HG02981 (cell line): ENCODE measurements at regions not wholly inside any gene's neighbourhood (a gene's known extent, or its start where the extent isn't known, plus 50 kb on each side); places are given as distances from the start of the nearest gene placed in this dataset.

ENCODE experiments used
- ATAC-seq: cut with Tn5 transposase; IDR thresholded peaks from one replicate; pipeline ENCODE4 v1.9.1; 2021; ENCODE audit warnings: mild to moderate bottlenecking, moderate library complexity; ENCODE audit not compliant: unreplicated experiment

DNA sequence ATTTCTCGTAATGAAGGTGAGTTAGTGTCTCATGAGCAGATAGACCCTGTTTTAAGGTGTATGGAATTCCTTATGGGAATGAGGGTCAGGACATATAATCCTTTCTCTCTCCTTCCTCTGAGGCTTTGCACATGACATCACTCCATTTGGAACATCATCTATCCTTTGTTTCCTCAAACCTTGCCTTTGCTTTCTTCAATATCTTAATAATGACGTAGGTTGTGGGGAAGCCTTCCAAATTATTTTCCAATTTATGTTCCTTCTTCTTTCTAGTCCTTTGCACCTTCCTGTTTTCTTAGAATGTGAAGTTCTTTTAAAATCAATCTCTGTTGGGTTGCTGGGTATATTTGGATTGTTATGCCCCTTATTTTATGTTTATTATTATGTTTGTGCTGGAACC is 502.9 kb upstream of the STXBP6 start:
- ATAC-seq = no peak

DNA sequence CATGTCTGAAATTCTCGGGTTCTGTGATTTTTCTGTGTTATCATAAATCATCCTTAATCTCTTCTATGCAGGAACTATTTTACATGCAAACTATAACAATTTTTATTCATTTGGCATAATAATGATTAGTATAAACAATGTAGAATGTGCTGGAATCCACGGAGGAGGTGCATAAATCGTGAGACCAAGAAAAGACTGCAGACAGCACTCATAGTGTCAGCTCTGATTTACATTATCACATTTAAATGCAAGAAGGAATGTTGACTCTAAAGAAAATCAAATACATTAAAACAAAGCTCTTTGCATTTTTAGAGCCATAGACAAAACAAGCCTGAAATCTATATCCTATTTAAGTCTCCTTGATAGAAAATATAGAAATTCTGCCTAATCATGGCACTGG is 501.7 kb upstream of the STXBP6 start:
- no peak for ATAC-seq

DNA sequence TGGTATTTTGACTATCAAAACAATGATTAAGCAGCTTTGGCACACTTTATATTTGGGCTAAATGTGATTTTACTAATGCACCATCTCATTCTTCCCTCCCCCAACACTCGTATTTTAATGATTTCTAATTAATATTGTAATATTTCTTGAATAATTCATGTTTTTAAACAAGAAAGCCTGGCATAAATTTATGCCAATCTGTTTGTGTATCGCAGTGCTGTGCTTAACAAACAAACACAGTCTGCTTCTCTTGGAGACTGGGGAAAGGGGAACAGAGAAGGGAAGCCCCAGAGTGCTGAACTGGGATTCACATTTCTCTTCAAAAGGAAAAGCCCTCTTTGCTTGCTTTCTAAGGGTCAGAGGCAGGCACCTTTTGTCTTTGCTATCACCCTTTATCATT is 496.9 kb upstream of the STXBP6 start:
- ATAC-seq = no peak

DNA sequence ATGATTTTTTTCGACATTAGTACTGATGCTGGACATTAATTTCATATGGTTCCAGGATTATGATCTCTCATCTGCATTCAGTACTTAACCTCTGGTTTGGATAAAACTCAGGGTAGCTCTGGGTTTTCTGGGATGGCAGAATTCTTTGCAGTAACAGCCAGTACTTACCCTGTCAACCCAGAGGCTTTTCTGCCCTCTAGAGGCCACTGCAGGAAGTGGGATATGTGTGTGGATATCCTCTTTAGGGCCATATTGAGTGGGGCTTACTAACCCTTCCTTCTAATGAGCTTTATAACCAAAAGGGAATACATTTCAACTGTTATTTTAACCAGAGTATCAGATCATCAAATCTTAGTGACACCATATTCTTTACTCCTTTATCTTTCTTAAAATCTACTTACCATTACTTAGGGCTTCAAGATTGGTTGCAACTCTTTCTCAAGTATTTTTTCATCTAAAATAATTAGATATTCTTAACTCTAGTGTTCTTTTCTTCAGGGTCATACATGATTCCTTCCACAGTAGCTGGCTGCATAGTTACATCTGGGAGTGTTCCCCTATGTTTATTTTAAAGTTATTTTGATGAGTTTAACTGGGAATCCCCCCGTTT is 488.0 kb upstream of the STXBP6 start:
- ATAC-seq = no peak

DNA sequence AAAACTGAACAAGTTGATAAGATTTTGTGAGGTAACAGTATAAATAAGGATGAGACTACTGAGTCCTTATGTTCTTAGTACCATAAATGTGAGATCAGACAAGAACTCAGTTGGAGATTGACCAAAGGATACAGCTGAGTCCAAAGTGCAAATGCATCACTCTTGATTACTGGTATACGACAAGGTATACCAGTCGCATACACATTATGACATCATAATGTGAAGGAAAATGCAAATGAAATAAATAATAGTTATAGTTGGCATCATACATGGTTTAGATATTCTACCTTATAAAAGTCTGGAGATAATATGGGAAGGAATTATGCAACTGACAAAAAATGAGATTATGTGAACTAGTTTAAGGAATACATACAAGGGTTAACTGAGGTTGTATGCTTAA is 476.3 kb upstream of the STXBP6 start:
- no peak for ATAC-seq

DNA sequence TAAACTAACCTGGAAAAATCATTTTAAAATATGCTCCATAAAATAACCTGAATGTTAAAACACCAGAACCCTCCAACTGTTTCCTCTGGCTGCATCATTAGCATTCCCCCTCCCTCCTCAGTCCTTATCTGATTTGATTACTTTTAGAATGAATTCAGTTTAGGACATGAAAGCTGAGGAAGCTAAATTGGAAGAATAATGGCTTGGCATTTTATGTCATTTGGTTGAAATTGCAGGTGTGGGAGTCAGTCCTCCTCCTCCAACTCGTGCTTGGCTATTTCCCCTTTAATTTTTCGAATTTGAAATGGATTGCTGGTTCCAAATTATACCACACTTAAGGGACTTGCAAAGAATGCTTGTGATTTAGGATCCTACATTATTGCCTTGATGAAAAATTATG is 473.0 kb upstream of the STXBP6 start:
- no peak for ATAC-seq

DNA sequence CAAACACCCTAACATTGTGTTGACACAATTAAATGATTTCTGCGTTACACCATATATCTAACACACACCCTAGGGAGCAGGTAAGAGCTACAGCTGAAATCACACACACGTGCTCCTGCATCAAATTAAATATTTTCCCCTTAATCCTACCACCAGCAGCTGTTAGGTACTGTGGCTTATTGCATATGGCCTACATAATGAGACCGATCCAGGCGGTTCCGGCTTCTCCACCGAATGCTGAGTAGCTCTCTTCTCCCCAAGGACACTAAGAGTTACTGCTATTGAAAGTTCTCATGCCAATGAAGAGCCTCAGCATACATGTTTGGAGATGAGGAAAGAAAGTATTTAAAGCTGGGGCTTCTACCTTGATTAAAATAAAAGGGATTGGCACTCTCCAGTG is 472.2 kb upstream of the STXBP6 start:
- no peak for ATAC-seq

DNA sequence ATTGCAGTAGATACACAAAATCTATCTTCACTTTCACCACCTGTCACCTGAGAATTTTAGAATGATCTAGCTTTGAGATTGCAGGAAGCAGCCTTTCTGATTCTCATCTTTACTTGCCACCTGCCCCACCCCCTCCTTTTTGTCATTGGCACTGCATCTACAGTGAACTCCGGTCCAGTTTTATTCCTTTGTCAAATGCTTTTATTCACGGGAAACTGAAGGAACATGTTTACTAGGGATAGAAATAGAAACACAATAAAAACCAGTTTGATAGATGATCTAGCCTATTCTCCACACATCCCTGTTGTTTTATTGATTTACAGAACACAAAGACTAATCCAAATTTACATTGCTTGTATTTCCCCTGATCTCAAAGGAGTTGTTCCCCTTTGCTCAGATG is 471.7 kb upstream of the STXBP6 start:
- no peak for ATAC-seq

DNA sequence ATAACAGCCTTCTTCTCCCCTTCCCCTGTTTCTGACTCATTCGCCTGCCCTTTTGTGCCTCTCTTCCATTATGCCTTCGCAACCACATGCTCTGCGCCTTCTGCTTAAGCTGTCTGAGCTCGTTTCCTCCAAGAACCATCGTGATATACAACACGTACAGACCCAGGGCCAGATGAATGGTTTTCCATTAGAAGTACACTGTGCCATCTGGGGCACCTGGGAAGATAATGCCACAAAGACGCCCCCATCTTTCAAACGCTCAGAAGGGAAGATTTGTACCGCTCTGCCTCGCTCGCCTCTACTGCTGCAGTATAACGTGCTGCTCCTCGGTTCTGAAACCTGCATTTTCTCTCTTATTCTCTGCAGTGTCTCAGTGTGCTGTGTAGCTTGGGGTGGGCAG is 470.9 kb upstream of the STXBP6 start:
- no peak for ATAC-seq

DNA sequence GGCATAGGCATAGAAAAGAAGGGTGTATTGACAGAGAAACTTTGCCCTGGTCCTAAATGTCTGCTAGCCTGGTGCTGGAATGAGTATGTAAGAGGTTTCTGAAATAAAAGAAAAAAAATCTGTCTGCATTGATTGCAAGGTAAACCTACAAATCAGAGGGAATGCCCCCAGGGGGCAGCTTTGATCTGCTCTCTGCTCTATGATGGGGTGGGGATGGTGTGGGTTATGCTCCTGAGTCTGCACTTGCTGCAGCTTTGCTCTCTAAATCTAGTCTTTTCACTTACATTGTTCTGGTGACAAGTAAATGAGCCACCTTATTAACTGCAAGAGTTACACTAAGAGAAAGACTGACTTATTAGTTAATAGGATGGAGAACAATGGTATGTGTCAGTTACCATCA is 468.4 kb upstream of the STXBP6 start:
- no peak for ATAC-seq

DNA sequence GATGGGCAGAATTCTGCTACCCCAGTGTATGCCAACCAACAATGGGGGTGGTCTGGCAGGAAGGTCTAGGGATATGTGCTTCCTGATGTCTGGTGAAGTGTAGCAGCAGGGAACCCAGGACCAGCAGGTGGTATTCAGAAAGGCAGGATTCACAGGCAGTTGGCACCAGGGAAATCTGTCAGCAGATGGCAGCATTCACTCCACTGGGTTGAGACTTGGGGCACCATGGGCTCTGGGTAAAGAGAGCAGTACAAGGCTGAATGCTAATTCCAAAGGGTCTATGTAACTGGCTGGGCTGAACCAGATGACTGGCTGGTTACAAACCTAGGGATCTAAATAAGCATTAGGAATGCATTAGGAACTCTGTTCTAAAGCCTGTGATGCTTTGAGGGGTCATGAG is 466.9 kb upstream of the STXBP6 start:
- no peak for ATAC-seq

DNA sequence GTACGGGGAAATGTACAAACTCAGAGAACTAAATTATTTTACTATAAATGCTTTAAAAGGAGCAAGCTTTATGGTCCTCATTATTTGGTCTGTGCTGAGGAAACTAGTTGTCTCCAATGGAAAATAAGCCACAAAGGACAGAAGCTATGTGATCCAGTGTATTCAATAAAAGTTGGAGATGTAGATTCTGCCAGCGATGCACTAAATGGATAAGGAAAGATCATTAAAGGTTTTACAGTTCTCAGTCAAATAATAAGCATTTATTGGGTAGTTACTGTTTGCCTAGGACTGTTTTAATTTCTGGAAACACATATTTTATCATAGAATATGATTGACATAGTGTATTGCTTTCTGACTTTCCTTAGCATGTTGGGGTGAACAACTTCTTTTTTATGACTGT is 458.9 kb upstream of the STXBP6 start:
- no peak for ATAC-seq

DNA sequence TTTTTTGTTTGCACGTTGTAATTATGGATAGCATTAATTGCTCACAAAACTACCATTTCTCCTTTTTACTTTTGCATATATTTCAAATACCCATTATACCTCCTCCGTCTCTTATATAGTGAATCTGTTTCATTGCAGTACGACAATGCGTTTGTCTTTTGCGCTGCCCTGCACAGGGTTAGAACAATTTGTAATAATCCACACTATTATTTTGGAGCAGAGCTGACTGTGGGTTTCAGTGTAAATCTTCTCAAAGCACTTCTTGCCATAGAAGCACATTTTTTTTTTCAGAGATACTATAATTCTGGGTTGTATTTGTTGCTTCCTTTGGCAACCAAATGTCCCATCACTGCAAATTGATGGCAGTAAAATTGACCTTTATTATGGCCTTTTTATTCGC is 451.8 kb upstream of the STXBP6 start:
- ATAC-seq = no peak

DNA sequence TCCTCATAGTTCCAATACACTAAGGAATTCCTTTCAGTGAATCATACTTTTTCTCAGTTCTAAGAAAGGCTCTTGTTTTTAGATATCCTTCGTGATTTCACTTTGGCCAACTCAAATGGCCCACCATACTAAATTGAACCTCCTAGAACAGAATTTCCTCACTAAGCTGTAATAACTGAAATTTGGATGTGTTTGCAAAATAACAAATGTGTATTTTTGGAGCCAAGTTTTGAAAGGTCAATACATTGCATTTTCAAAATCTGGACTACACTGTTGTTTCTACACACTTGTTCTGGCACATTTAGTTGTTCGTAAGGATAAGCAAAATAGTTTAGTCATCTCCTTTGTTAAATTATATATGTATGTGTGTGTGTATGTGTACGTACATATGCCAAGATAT is 439.0 kb upstream of the STXBP6 start:
- no peak for ATAC-seq

DNA sequence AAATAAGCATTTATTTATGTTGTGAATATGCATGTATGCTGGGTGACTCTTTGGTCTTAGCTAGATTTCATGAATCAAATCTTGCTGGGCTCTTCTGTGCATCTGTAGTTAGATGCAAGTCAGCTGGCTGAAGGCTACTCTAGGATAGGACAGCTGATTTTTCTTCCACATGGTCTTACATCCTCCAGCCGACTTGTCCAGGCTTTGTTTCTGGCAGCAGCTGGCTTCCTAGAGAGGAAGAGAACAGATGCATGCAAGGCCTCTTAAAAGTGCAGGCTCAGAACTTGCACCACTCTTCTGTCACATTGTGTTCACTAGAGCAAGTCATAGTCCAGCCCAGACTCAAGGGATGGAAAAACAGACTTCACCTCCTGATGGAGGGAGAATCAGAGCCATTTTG is 435.4 kb upstream of the STXBP6 start:
- no peak for ATAC-seq

DNA sequence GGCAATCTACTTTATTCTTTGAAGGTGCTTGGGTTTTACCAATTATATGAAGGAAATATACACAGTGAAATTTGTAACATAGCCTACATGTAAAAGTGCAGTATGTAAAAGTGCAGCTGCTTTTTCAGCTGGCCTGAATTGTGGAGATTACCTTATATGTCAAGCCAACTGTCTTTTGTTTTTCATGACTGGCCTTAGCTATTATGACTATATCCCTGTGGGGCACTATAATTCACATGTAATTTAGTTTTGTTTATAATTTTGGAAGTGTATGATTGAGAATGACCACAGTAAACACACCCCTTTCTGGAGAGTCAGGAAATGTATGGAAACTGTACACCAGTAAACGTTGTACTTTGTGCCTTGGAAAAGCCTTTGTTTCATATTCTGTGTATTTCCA is 435.0 kb upstream of the STXBP6 start:
- ATAC-seq = no peak

DNA sequence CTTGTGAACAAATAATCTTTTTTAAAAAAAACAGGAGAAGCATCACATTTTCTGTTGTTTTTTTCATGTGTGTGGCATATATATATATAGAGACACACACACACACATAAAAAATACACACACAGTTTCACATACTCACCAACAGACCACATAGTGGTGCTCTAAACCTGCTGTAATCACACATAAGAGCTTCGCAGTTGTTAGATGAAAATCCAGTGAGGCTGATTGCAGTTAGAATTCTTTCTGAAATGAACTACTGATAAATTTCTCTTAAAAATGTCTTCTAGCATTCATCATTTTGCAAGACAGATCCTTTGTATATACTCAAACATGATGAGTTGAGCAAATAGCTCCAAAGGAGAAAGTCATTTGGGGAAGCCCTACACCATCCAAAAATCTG is 434.3 kb upstream of the STXBP6 start:
- no peak for ATAC-seq

DNA sequence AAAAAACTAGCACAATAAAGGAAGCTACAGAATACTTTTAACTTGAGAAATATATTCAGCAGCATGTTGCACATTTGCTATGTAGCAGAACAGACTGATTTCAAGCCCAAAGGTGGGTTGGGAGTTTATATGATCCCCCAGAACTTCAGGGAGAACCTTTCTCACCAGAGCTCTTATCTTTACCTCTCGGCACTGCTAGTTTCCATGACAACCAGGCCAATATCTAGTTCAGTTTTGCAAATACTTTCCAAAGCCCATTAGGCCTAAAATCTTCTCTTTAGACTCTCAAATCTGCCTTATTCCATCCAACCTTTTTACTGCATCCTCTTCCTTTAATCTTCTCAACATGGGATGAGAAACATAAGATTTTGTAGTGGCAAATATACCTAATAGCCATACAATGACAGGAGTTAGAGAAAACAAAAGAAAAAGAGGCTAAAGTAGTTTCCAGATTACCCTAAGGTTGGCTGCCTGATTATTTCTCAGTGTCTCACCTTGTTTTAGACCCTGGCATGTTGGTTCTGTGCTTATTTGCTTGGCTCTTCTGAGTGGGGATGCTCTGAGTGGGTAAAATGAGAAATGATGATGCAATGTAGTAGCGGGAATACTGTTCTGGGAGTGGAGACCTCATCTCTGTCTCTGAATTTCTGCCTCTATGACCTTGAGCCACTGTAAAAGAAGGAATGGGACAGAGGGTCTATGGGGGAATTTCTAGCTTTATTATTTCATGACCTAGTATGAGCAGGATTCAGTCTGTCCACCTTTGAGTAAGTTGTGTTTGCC is 427.6 kb upstream of the STXBP6 start:
- no peak for ATAC-seq

DNA sequence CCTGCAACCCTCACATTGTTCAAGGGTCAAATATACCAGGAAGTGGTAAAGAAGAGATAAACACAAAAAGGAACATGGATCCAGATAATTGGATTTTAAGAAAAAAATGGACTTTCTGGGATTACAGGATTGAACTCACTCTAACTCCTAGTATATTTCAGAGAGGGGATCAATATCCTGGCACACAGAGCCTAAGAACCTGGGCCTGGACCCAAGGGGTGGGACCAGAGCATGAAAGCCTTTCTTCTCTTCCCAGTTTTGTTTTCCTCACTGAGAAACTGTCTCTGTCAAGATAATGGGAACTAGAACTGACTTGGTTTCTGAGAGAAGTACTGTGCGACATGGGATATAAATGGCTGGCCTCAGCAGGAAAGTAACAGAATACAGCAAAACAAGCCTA is 422.8 kb upstream of the STXBP6 start:
- ATAC-seq = no peak

DNA sequence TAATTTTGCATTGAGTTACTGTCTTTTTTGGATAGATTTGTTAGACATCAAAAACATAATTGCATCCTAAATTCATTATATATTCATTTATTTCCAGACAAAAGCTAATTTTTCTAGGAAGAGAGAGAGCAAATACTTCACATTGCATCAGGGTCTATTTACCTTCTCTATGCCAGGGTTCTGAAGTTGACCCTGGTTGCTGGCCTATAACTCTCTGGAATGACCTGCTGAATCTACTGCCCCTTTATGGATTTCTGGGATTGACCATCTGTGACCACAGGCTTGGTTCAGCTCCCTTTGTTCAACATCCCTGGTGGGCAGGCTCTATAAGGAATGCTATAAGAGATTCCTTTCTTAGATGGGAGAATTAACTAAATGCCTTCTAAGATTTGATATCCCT is 414.8 kb upstream of the STXBP6 start:
- no peak for ATAC-seq

DNA sequence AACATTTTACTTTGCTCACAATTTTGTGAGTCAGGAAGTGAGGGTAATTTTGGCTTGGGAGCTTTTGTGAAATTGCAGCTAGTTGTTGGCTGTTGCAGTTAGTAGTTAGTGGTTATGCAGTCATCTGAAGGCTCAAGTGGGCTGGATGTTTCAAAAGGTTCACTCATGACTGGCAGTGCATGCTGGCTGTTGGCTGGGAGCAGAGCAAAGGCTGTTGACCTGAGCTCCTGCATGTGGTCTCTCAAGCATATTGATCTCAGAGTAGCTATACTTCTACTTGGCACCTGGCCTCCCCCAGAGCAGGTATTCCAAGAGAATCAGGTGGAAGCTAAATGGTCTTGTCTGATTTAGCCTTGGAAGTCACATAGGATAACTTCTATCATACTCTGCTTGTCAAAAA is 414.1 kb upstream of the STXBP6 start:
- ATAC-seq = no peak

DNA sequence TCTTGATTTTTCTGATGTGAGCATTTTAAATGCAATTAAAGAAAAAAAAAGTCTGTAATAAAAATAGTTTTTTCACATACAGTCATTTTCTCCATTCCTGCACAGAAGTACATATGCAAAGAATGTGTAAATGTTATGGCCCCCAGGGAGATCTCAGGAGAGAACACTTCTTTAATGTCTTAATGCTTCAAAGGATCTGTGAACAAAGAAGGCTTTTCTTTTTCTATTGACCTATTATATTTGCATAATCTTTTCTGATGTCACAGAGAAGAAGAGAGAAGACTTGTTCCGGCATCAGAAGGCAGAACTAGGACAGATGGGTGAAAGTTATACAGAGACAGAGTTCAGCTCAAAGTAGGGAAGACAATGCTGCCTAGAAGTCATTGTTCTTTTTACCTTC is 413.5 kb upstream of the STXBP6 start:
- no peak for ATAC-seq

DNA sequence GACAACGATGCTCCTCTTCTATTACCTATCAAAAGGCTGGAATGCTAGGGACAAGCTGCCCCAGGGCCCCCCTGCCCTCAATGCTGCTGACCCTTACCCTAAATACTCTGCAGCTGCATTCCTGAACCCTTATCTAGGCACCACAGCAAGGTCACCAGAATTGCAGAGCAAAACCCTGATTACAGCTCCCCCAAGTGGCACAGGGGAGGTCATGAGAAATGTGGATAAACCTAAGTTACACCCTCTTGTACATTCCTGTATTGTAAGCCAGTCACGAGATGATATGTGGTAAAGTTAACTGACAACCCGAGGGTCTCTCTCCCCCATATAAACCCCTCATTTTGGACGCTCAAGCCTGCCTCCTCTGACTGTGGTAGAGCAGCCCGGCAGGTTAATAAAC is 411.8 kb upstream of the STXBP6 start:
- no peak for ATAC-seq
